SU-DHL-6 (cell line): ENCODE measurements at regions not wholly inside any gene's neighbourhood (a gene's known extent, or its start where the extent isn't known, plus 50 kb on each side); places are given as distances from the start of the nearest gene placed in this dataset.

Source experiments
- CTCF ChIP-seq: fragments of 200-600 bp; sonication (generic); IDR thresholded peaks from one replicate; pipeline ENCODE4 v1.5.1; 2017; ENCODE audit warnings: antibody characterized with exemption, mild to moderate bottlenecking, low read length, moderate library complexity; ENCODE audit not compliant: insufficient read depth, poor library complexity, severe bottlenecking
- EZH2phosphoT487 ChIP-seq: fragments of 200-600 bp; sonication (generic), shearing (Covaris generic); conservative IDR thresholded peaks from 2 replicates; pipeline ENCODE4 v1.6.1; 2018; ENCODE audit warnings: mild to moderate bottlenecking, antibody characterized with exemption, low read length, moderate library complexity, mixed read lengths

GRCh38 chr18:28767201-28767600 lies 590.3 kb upstream of the CDH2 start:
- TF ChIP-seq CTCF (no peak), EZH2phosphoT487 (no peak)
